HepG2 (cell line): ENCODE measurements at regions not wholly inside any gene's neighbourhood (a gene's known extent, or its start where the extent isn't known, plus 50 kb on each side); places are given as distances from the start of the nearest gene placed in this dataset.
A peak's percentile ranks its signal among the peaks of the same experiment; 100 is the strongest.

ENCODE experiments used
- ATAC-seq: fragments of 200-7000 bp; cut with Tn5 transposase; 3 replicates; pipeline ENCODE4 v1.9.1; 2020; ENCODE audit warnings: mild to moderate bottlenecking, moderate library complexity
- BruUV-seq: library from RNA; stranded (reverse); fragments of 400-500 nt; replicated peaks from 2 replicates; lab custom pipeline; 2021; lab: Mats Ljungman, UMichigan
- CTCF ChIA-PET: fragments of 300-600 bp; formaldehyde crosslinking; extraction: SDS; loops from one replicate; lab custom pipeline; 2021; ENCODE audit warnings: low total read pairs, inconsistent platforms, low intra/inter-chr PET ratio; lab: Yijun Ruan, JAX
- POLR2A ChIA-PET: fragments of 350-600 bp; sonication (Branson Sonifier 250); formaldehyde crosslinking; loops from one replicate; lab custom pipeline; 2020; ENCODE audit warnings: antibody characterized with exemption, inconsistent platforms; lab: Yijun Ruan, JAX
- DNase-seq: peaks from one replicate; pipeline ENCODE4 v3.0.0-alpha.2; 2015; ENCODE audit warnings: low spot score
- FAIRE-seq: peaks from 3 replicates; lab custom pipeline; 2011; peaks lifted over from hg19 to GRCh38; lab: Jason Lieb, UNC
- H2AFZ ChIP-seq: one replicate; pipeline ENCODE4 v1.6.1; 2011; ENCODE audit warnings: low read length, inconsistent platforms
- H3K27ac ChIP-seq: fragments of 300-600 bp; 3 replicates; pipeline ENCODE4 v1.8.0; 2011; ENCODE audit warnings: mixed run types, mild to moderate bottlenecking, mixed read lengths, low read length, inconsistent platforms; ENCODE audit not compliant: insufficient read depth; ENCODE audit errors: extremely low read length
- H3K27me3 ChIP-seq, 2 experiments: fragments of 200-600 bp in 1 of 2; 2 replicates in 1 of 2; 3 replicates in 1 of 2; pipeline versions ENCODE4 v1.6.0 to v1.8.0; 2011; ENCODE audit warnings: low read length in 2 of 2, mild to moderate bottlenecking in 2 of 2, moderate library complexity in 2 of 2, inconsistent platforms in 1 of 2; ENCODE audit not compliant: insufficient read depth in 2 of 2, control insufficient read depth in 1 of 2
- H3K36me3 ChIP-seq, 2 experiments: fragments of 200-600 bp in 1 of 2; replicated peaks in 1 of 2; 2 replicates in 1 of 2; 3 replicates in 1 of 2; pipeline versions ENCODE4 v1.5.1 to v1.8.0; 2011; ENCODE audit warnings: low read length in 2 of 2, inconsistent platforms in 1 of 2; ENCODE audit not compliant: insufficient read depth in 2 of 2, control insufficient read depth in 1 of 2
- H3K4me1 ChIP-seq: 2 replicates; pipeline ENCODE4 v1.5.1; 2012; ENCODE audit warnings: low read length, inconsistent platforms; ENCODE audit not compliant: insufficient read depth
- H3K4me2 ChIP-seq: 2 replicates; pipeline ENCODE4 v1.6.0; 2011; ENCODE audit warnings: low read depth, low read length, inconsistent platforms
- H3K4me3 ChIP-seq, 3 experiments: fragments of 200-600 bp in 1 of 3; sonication (generic), shearing (Covaris generic) in 1 of 3; replicated peaks in 1 of 3; 2 replicates each; pipeline ENCODE4 v1.5.1; 2011 to 2016; ENCODE audit warnings: low read length in 3 of 3, inconsistent platforms in 2 of 3, low read depth in 2 of 3, mild to moderate bottlenecking in 2 of 3, control low read depth in 1 of 3, mixed read lengths in 1 of 3; ENCODE audit not compliant: insufficient read depth in 1 of 3
- H3K79me2 ChIP-seq: one replicate; pipeline ENCODE4 v1.6.1; 2011; ENCODE audit warnings: low read length, inconsistent platforms; ENCODE audit not compliant: insufficient read depth
- H3K9ac ChIP-seq: 2 replicates; pipeline ENCODE4 v1.6.0; 2011; ENCODE audit warnings: mild to moderate bottlenecking, low read depth, low read length, inconsistent platforms; ENCODE audit not compliant: insufficient read depth
- H3K9me3 ChIP-seq: 2 replicates; pipeline ENCODE4 v1.5.1; 2012; ENCODE audit warnings: mild to moderate bottlenecking, low read length
- H4K20me1 ChIP-seq: 2 replicates; pipeline ENCODE4 v1.6.0; 2011; ENCODE audit warnings: inconsistent platforms, mild to moderate bottlenecking, low read length, moderate library complexity; ENCODE audit not compliant: insufficient read depth
- HNF4G ChIP-seq, 2 experiments: sonication (generic) in 1 of 2; formaldehyde crosslinking in 1 of 2; IDR thresholded peaks; 2 replicates each; pipeline versions ENCODE4 v1.4.0 to v1.6.1; 2011 to 2020; ENCODE audit warnings: borderline replicate concordance in 2 of 2, low read depth in 2 of 2, mild to moderate bottlenecking in 2 of 2, low read length in 1 of 2, missing genetic modification reagents in 1 of 2, moderate library complexity in 1 of 2
- KMT2A ChIP-seq: sonication (generic); formaldehyde crosslinking; IDR thresholded peaks from 2 replicates; pipeline ENCODE4 v1.4.0; 2020; ENCODE audit warnings: missing genetic modification reagents
- RXRB ChIP-seq: IDR thresholded peaks from 2 replicates; pipeline ENCODE4 v1.6.1; 2016; ENCODE audit warnings: borderline replicate concordance, missing genetic modification reagents, missing compliant biosample characterization
- YY1 ChIP-seq: IDR thresholded peaks from 2 replicates; pipeline ENCODE4 v1.6.1; 2011; ENCODE audit warnings: low read length, low read depth, moderate library complexity, mild to moderate bottlenecking; ENCODE audit not compliant: insufficient read depth, insufficient replicate concordance
- ZNF20 ChIP-seq: sonication (generic); formaldehyde crosslinking; IDR thresholded peaks from 2 replicates; pipeline ENCODE4 v1.4.0; 2020; ENCODE audit warnings: mild to moderate bottlenecking, moderate library complexity, missing genetic modification reagents
- ZNF550 ChIP-seq: sonication (generic); formaldehyde crosslinking; IDR thresholded peaks from 2 replicates; pipeline ENCODE4 v1.4.0; 2020; ENCODE audit warnings: mild to moderate bottlenecking, missing genetic modification reagents, borderline replicate concordance
- ZNF687 ChIP-seq: sonication (generic); formaldehyde crosslinking; IDR thresholded peaks from 2 replicates; pipeline ENCODE4 v1.5.1; 2020; ENCODE audit warnings: mild to moderate bottlenecking, missing genetic modification reagents, moderate library complexity
- ZNF713 ChIP-seq: sonication (generic); formaldehyde crosslinking; IDR thresholded peaks from 2 replicates; pipeline ENCODE4 v1.4.0; 2020; ENCODE audit warnings: mild to moderate bottlenecking, missing genetic modification reagents
- WGBS: methylation state at CpG from one replicate; pipeline ENCODE4 v1.1.6; 2017; ENCODE audit warnings: low lambda C conversion rate; 5-methylcytosine and 5-hydroxymethylcytosine counted together
- in situ Hi-C: cut with HindIII; loops from 2 replicates; pipeline ENCODE4 v1.10.0; 2017; ENCODE audit warnings: low pct_unique_long_range_greater_than_20kb; ENCODE audit not compliant: extremely low pct_ligation_motif_present
- intact Hi-C: fragments of 100-400 bp; cut with micrococcal nuclease; formaldehyde crosslinking; loops from one replicate; pipeline ENCODE4 v1.10.0; 2022; ENCODE audit not compliant: unreplicated experiment

- no peak for FAIRE-seq
- no peaks in the 10 kb centered on the region for H3K36me3 ChIP-seq
- H4K20me1 ChIP-seq: no peaks in the 10 kb centered on the region
- no peaks in the 10 kb centered on the region for H3K79me2 ChIP-seq
- intact Hi-C loops (no loop called here), in situ Hi-C loops (no loop called here)
- WGBS: 95% methylated on average over 8 of the region's 8 CpGs
- no TSS peak for BruUV-seq
- no peak overlapping the region for H3K4me3 ChIP-seq
- CTCF ChIA-PET: no interaction called here
- POLR2A ChIA-PET: no interaction called here
- H3K27me3 ChIP-seq: no peaks in the 10 kb centered on the region
- H3K4me1 ChIP-seq: peaks cover 18% of the 10 kb centered on the region
- no peaks in the 10 kb centered on the region for H3K9me3 ChIP-seq
- H3K9ac ChIP-seq: no peak overlapping the region
- no peak for ATAC-seq
- DNase-seq: no peak
- no peak overlapping the region for H2AFZ ChIP-seq
- H3K4me2 ChIP-seq: peak overlapping the region; percentile 30
- TF ChIP-seq ZNF687 (CRISPR knock-in tag) (peak; percentile 28; the same call in 1 of the 2 replicates), ZNF550 (no peak), ZNF20 (CRISPR knock-in tag) (no peak), ZNF713 (CRISPR knock-in tag) (no peak), KMT2A (CRISPR knock-in tag) (no peak), HNF4G (IDR thresholded peaks at IDR 0.05; ENCODE audit: borderline replicate concordance, low read depth, low read length) (no peak), HNF4G (CRISPR knock-in tag; IDR thresholded peaks at IDR 0.05; ENCODE audit: borderline replicate concordance, low read depth) (0 out of 2 replicates have a peak, but pooled peaks have one; percentile 8), YY1 (no peak), RXRB (CRISPR knock-in tag) (no peak)
- no peak overlapping the region for H3K27ac ChIP-seq
These were observed 186.6 kb upstream of the FOXQ1 start for GRCh38 chr6:1125297-1125696.
